H9 (cell line): ENCODE measurements at regions not wholly inside any gene's neighbourhood (a gene's known extent, or its start where the extent isn't known, plus 50 kb on each side); places are given as distances from the start of the nearest gene placed in this dataset.

ENCODE experiments used
- DNase-seq: peaks from one replicate; pipeline ENCODE4 v3.0.0-alpha.2; 2017
- H2AFZ ChIP-seq: one replicate; pipeline ENCODE4 v1.6.1; 2013; ENCODE audit warnings: mild to moderate bottlenecking, low read length, control low read depth, moderate library complexity
- H2AK5ac ChIP-seq: 2 replicates; pipeline ENCODE4 v1.6.1; 2013; ENCODE audit warnings: low read length, control low read depth, mixed read lengths; ENCODE audit not compliant: insufficient read length
- H2BK120ac ChIP-seq: one replicate; pipeline ENCODE4 v1.6.1; 2013; ENCODE audit warnings: low read depth, mild to moderate bottlenecking, low read length, control low read depth, inconsistent platforms; ENCODE audit not compliant: poor library complexity, severe bottlenecking
- H2BK12ac ChIP-seq: 2 replicates; pipeline ENCODE4 v1.6.1; 2013; ENCODE audit warnings: low read length, control low read depth, mixed read lengths, low read depth; ENCODE audit not compliant: insufficient read length
- H2BK15ac ChIP-seq: 2 replicates; pipeline ENCODE4 v1.6.1; 2013; ENCODE audit warnings: low read depth, low read length, control low read depth
- H2BK20ac ChIP-seq: one replicate; pipeline ENCODE4 v1.6.1; 2013; ENCODE audit warnings: low read depth, mild to moderate bottlenecking, low read length, control low read depth, inconsistent platforms; ENCODE audit not compliant: poor library complexity, severe bottlenecking
- H2BK5ac ChIP-seq: 2 replicates; pipeline ENCODE4 v1.6.1; 2013; ENCODE audit warnings: low read length, control low read depth, mixed read lengths; ENCODE audit not compliant: insufficient read length
- H3K14ac ChIP-seq: 2 replicates; pipeline ENCODE4 v1.6.1; 2013; ENCODE audit warnings: low read length, control low read depth; ENCODE audit not compliant: insufficient read depth
- H3K18ac ChIP-seq: 2 replicates; pipeline ENCODE4 v1.6.1; 2013; ENCODE audit warnings: low read depth, mild to moderate bottlenecking, mixed read lengths, low read length, control low read depth; ENCODE audit not compliant: insufficient read length
- H3K23ac ChIP-seq: 2 replicates; pipeline ENCODE4 v1.6.1; 2013; ENCODE audit warnings: low read length, control low read depth, mixed read lengths, low read depth; ENCODE audit not compliant: insufficient read length
- H3K23me2 ChIP-seq: 2 replicates; pipeline ENCODE4 v1.6.1; 2013; ENCODE audit warnings: low read depth, mild to moderate bottlenecking, mixed read lengths, low read length, control low read depth; ENCODE audit not compliant: insufficient read length, poor library complexity, severe bottlenecking
- H3K27ac ChIP-seq: 2 replicates; pipeline ENCODE4 v1.5.1; 2013; ENCODE audit warnings: low read length, control low read depth, mixed read lengths, low read depth; ENCODE audit not compliant: insufficient read length
- H3K27me3 ChIP-seq: 2 replicates; pipeline ENCODE4 v1.6.1; 2013; ENCODE audit warnings: low read length, control low read depth, inconsistent platforms; ENCODE audit not compliant: insufficient read depth
- H3K4ac ChIP-seq: 2 replicates; pipeline ENCODE4 v1.6.1; 2013; ENCODE audit warnings: low read depth, mild to moderate bottlenecking, control low read depth, inconsistent platforms, low read length, moderate library complexity
- H3K4me1 ChIP-seq: 2 replicates; pipeline ENCODE4 v1.6.1; 2013; ENCODE audit warnings: low read length, control low read depth, inconsistent platforms; ENCODE audit not compliant: insufficient read depth
- H3K4me2 ChIP-seq: 2 replicates; pipeline ENCODE4 v1.6.1; 2013; ENCODE audit warnings: low read length, control low read depth, mixed read lengths; ENCODE audit not compliant: insufficient read length, insufficient read depth
- H3K56ac ChIP-seq: 2 replicates; pipeline ENCODE4 v1.6.1; 2013; ENCODE audit warnings: low read depth, mild to moderate bottlenecking, mixed read lengths, low read length, control low read depth; ENCODE audit not compliant: insufficient read length
- H3K79me1 ChIP-seq: 2 replicates; pipeline ENCODE4 v1.6.1; 2013; ENCODE audit warnings: low read depth, mild to moderate bottlenecking, moderate library complexity, low read length, control low read depth, inconsistent platforms; ENCODE audit not compliant: insufficient read depth, poor library complexity, severe bottlenecking
- H3K79me2 ChIP-seq: 2 replicates; pipeline ENCODE4 v1.6.1; 2013; ENCODE audit warnings: low read length, control low read depth, inconsistent platforms; ENCODE audit not compliant: insufficient read depth
- H3K9ac ChIP-seq: 2 replicates; pipeline ENCODE4 v1.6.1; 2013; ENCODE audit warnings: low read length, control low read depth, mixed read lengths; ENCODE audit not compliant: insufficient read length; ENCODE audit errors: extremely low read depth
- H3K9me3 ChIP-seq: one replicate; pipeline ENCODE4 v1.6.1; 2013; ENCODE audit warnings: low read depth, low read length, inconsistent platforms; ENCODE audit not compliant: control insufficient read depth
- H3T11ph ChIP-seq: one replicate; pipeline ENCODE4 v1.6.1; 2013; ENCODE audit warnings: mild to moderate bottlenecking, low read length, control low read depth, inconsistent platforms
- H4K20me1 ChIP-seq: one replicate; pipeline ENCODE4 v1.6.1; 2013; ENCODE audit not compliant: control insufficient read depth, insufficient read length, insufficient read depth
- H4K5ac ChIP-seq: 2 replicates; pipeline ENCODE4 v1.6.1; 2013; ENCODE audit warnings: low read depth, mild to moderate bottlenecking, mixed read lengths, low read length, control low read depth; ENCODE audit not compliant: insufficient read length
- H4K8ac ChIP-seq: replicated peaks from 2 replicates; pipeline ENCODE4 v1.6.1; 2013; ENCODE audit warnings: low read length, control low read depth, mixed read lengths, low read depth; ENCODE audit not compliant: insufficient read length
- H4K91ac ChIP-seq: 2 replicates; pipeline ENCODE4 v1.6.1; 2013; ENCODE audit warnings: low read depth, mild to moderate bottlenecking, moderate library complexity, mixed read lengths, low read length, control low read depth; ENCODE audit not compliant: insufficient read length
- H3K27ac Mint-ChIP-seq, 3 experiments: 2 replicates in 2 of 3; 3 replicates in 1 of 3; pipeline ENCODE4 v1.8.0; 2020 to 2021; ENCODE audit warnings: mixed read lengths in 3 of 3, mild to moderate bottlenecking in 1 of 3, moderate library complexity in 1 of 3
- H3K27me3 Mint-ChIP-seq: 2 replicates; pipeline ENCODE4 v1.8.0; 2021; ENCODE audit warnings: low read depth, mild to moderate bottlenecking, moderate library complexity, mixed read lengths
- H3K36me3 Mint-ChIP-seq, 3 experiments: 2 replicates in 2 of 3; 3 replicates in 1 of 3; pipeline ENCODE4 v1.8.0; 2020 to 2021; ENCODE audit warnings: low read depth in 3 of 3, mixed read lengths in 3 of 3; ENCODE audit not compliant: insufficient read depth in 1 of 3
- H3K4me1 Mint-ChIP-seq, 2 experiments: 2 replicates each; pipeline ENCODE4 v1.8.0; 2020; ENCODE audit warnings: mixed read lengths in 2 of 2
- H3K4me3 Mint-ChIP-seq, 2 experiments: 2 replicates in 1 of 2; 3 replicates in 1 of 2; pipeline ENCODE4 v1.8.0; 2020 to 2021; ENCODE audit warnings: mild to moderate bottlenecking in 2 of 2, mixed read lengths in 2 of 2, moderate library complexity in 1 of 2
- H3K9me3 Mint-ChIP-seq, 2 experiments: 2 replicates in 1 of 2; 3 replicates in 1 of 2; pipeline ENCODE4 v1.8.0; 2020; ENCODE audit warnings: mild to moderate bottlenecking in 2 of 2, mixed read lengths in 2 of 2, moderate library complexity in 1 of 2
- CTCF ChIP-seq: fragments of 200-600 bp; sonication (generic); conservative IDR thresholded peaks from 3 replicates; pipeline ENCODE4 v1.8.0; 2021; ENCODE audit warnings: antibody characterized with exemption, mild to moderate bottlenecking
- WGBS: extraction: QIAGEN DNeasy Blood & Tissue Kit; methylation state at CpG from one replicate; pipeline ENCODE4 v1.1.7; 2013; ENCODE audit warnings: missing lambda C conversion rate, low lambda C conversion rate, mixed read lengths; ENCODE audit not compliant: insufficient read length; ENCODE audit errors: extremely low coverage; 5-methylcytosine and 5-hydroxymethylcytosine counted together

DNA sequence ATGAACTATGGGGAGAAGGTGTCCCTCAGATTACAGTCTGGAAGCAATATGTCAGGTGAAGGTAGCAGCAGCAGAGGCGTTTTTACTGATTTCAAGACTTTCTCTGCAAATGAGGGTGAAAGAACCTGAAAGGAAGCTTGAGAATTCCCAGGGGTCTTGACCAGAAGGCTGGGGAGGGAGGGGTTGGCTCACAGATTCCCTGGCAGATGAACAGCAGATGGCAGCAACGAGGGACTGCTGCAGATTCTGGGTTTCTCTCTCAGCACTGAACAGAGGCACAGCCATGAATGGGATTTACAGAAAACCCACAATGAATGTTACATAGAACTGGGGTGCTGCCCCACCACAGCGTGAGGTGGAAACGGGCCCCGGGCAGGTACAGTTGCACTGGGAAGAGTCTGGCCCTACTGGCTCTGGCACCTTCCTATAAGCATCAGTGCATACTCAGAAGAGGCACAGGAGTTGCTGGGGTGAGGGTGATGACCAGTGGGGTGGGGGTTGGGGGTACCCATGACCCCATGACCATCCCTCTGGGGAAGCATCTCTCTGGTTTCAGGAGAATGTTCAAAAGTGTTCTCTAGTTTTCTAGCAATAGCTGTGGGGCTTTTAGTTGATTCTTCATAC lies 317.8 kb downstream of the SH2D4B start:
- no peak overlapping the region for H2AK5ac ChIP-seq
- no peak overlapping the region for H3K23ac ChIP-seq
- H3K9ac ChIP-seq, result no peak overlapping the region
- H4K5ac ChIP-seq, result no peak overlapping the region
- H3K4ac ChIP-seq, result no peak overlapping the region
- no peak overlapping the region for H2BK5ac ChIP-seq
- H3K79me2 ChIP-seq, result no peaks in the 10 kb centered on the region
- H2BK12ac ChIP-seq, result no peak overlapping the region
- H3K23me2 ChIP-seq, result no peaks in the 10 kb centered on the region
- H4K91ac ChIP-seq, result no peak overlapping the region
- no peak overlapping the region; the same call in 1 of the 2 replicates for H2BK15ac ChIP-seq
- H3K79me1 ChIP-seq, result no peaks in the 10 kb centered on the region
- no CpG with 5 or more reads among the region's 5 CpGs for WGBS
- TF ChIP-seq CTCF, result peak; percentile 80
- no peak overlapping the region for H3K56ac ChIP-seq
- no peak overlapping the region for H4K8ac ChIP-seq
- H2BK120ac ChIP-seq, result no peak overlapping the region
- H2AFZ ChIP-seq, result no peak overlapping the region
- Mint-ChIP-seq H3K4me3 (no peak overlapping the region), H3K27me3 (no peaks in the 10 kb centered on the region; the same call in 1 of the 2 replicates), H3K27ac (no peak overlapping the region), H3K36me3 (peaks cover 0 to 7% (median 5%) of the 10 kb centered on the region in 3 experiments; a peak in 3 of 7 replicates), H3K4me1 (peaks cover 0 to 7% of the 10 kb centered on the region in 2 experiments; a peak in 1 of 4 replicates), H3K9me3 (peaks cover 4 to 5% of the 10 kb centered on the region in 2 experiments; a peak in 2 of 5 replicates)
- H3K4me1 ChIP-seq, result no peaks in the 10 kb centered on the region
- no peak overlapping the region for H3T11ph ChIP-seq
- no peak overlapping the region for H3K18ac ChIP-seq
- H4K20me1 ChIP-seq, result no peaks in the 10 kb centered on the region
- no peaks in the 10 kb centered on the region for H3K9me3 ChIP-seq
- H3K14ac ChIP-seq, result no peak overlapping the region
- DNase-seq, result peak; percentile 81
- no peaks in the 10 kb centered on the region for H3K27me3 ChIP-seq
- H2BK20ac ChIP-seq, result no peak overlapping the region
- no peak overlapping the region for H3K27ac ChIP-seq
- no peak overlapping the region for H3K4me2 ChIP-seq
